Spleen (tissue), 11 donors: ENCODE measurements at regions not wholly inside any gene's neighbourhood (a gene's known extent, or its start where the extent isn't known, plus 50 kb on each side); places are given as distances from the start of the nearest gene placed in this dataset.

ENCODE experiments used
- DNase-seq: peaks from one replicate; pipeline ENCODE4 v3.0.0-alpha.2; 2020
- H3K27ac ChIP-seq, 8 donors: fragments of 200-600 bp; sonication (generic) in 7 of 8; 1 replicate in 4 of 8; 2 replicates in 4 of 8; pipeline versions ENCODE4 v1.5.0 to v1.8.0; 2016 to 2021; ENCODE audit warnings: inconsistent platforms in 4 of 8, mild to moderate bottlenecking in 4 of 8, moderate library complexity in 1 of 8
- H3K27me3 ChIP-seq, 7 donors: fragments of 200-600 bp; sonication (generic) in 6 of 7; replicated peaks in 1 of 7; 1 replicate in 4 of 7; 2 replicates in 3 of 7; pipeline versions ENCODE4 v1.5.0 to v1.8.0; 2016 to 2021; ENCODE audit warnings: inconsistent platforms in 3 of 7, mild to moderate bottlenecking in 1 of 7
- H3K36me3 ChIP-seq, 6 donors: fragments of 200-600 bp; sonication (generic) in 5 of 6; 1 replicate in 4 of 6; 2 replicates in 2 of 6; pipeline versions ENCODE4 v1.5.0 to v1.8.0; 2016 to 2021; ENCODE audit warnings: inconsistent platforms in 2 of 6
- H3K4me1 ChIP-seq, 6 donors: fragments of 200-600 bp; sonication (generic) in 5 of 6; 1 replicate in 3 of 6; 2 replicates in 3 of 6; pipeline versions ENCODE4 v1.5.0 to v1.8.0; 2016 to 2021; ENCODE audit warnings: inconsistent platforms in 3 of 6
- H3K4me3 ChIP-seq, 8 donors: fragments of 200-600 bp; sonication (generic) in 7 of 8; 1 replicate in 4 of 8; 2 replicates in 4 of 8; pipeline versions ENCODE4 v1.5.0 to v1.8.0; 2016 to 2021; ENCODE audit warnings: inconsistent platforms in 4 of 8, mild to moderate bottlenecking in 4 of 8, moderate library complexity in 2 of 8
- H3K9me3 ChIP-seq, 8 donors: fragments of 200-600 bp; sonication (generic) in 7 of 8; 1 replicate in 4 of 8; 2 replicates in 4 of 8; pipeline versions ENCODE4 v1.5.0 to v1.8.0; 2016 to 2021; ENCODE audit warnings: inconsistent platforms in 4 of 8
- POLR2A ChIP-seq, 3 donors: fragments of 450-650 bp; IDR thresholded peaks; one replicate each; pipeline ENCODE4 v1.5.1; 2017; ENCODE audit warnings: antibody characterized with exemption in 3 of 3, mild to moderate bottlenecking in 1 of 3
- POLR2AphosphoS5 ChIP-seq, 3 donors: sonication (generic); formaldehyde crosslinking; IDR thresholded peaks; one replicate each; pipeline ENCODE4 v1.5.1; 2017; ENCODE audit warnings: antibody characterized with exemption in 3 of 3
- WGBS, 5 donors: extraction: QIAGEN DNeasy Blood & Tissue Kit in 3 of 5; methylation state at CpG; one replicate each; pipeline versions ENCODE4 v1.1.5 to v1.1.7; 2013 to 2018; 5-methylcytosine and 5-hydroxymethylcytosine counted together
- intact Hi-C: fragments of 100-400 bp; cut with DNase I; formaldehyde crosslinking; loops from one replicate; pipeline ENCODE4 v1.15.0; 2023; ENCODE audit warnings: low total_unique reads
- TF ChIP-seq, protein P1 (sequence below), 11 experiments: fragments of 200-600 bp in 7 of 11; fragments of 450-650 bp in 4 of 11; sonication (generic) in 4 of 11; IDR thresholded peaks in 8 of 11; conservative IDR thresholded peaks in 3 of 11; 1 replicate in 7 of 11; 2 replicates in 4 of 11; pipeline versions ENCODE4 v1.4.0 to v1.8.0; 2016 to 2021; ENCODE audit warnings: antibody characterized with exemption in 11 of 11, inconsistent platforms in 4 of 11, mild to moderate bottlenecking in 1 of 11
- donor health status: healthy with polysubstance abuse.
- donor health status: DM: no; HTN: no; CAD: no; lungs with moderate emphysema.
- donor health status: DM: no; HTN: no; CAD: no.
- donor health status: Bipolar disorder and iron deficiency.
- donor health status: healthy.
- donor health status: DM: no; HTN: no; CAD: no.
- donor health status: DM: yes; HTN: yes; CAD: no.

DNA sequence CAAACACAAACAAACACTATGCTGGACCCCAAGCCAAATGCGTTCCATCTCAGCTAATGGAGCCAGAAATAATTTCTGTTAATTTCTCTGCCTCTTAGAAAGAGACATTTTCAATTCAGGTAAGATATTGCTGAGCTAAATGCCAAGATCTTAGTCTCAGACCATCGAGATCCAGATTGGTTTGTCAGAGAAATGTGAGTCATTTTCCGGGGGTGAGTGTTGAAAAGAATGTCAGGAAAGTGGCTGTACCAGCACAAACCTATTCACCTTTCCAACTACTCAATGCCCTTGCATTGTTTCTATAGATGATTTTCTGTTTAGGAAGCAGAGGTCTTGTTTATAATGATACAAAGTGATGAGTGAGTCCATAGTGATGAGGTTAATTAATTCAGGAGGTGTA lies 266.8 kb upstream of the TSHZ3 start:
- 74 to 84% (median 78%) methylated on average over 3 of the region's 3 CpGs for WGBS, 5 donors
- H3K27ac ChIP-seq: no peak overlapping the region
- no peaks in the 10 kb centered on the region for H3K27me3 ChIP-seq
- peaks cover 0 to 11% (median 0%) of the 10 kb centered on the region in 8 donors for H3K9me3 ChIP-seq
- no peak overlapping the region for H3K4me3 ChIP-seq
- intact Hi-C loops: no loop called here
- no peak for DNase-seq
- no peaks in the 10 kb centered on the region for H3K36me3 ChIP-seq
- TF ChIP-seq POLR2A (IDR thresholded peaks at IDR 0.05): no peak
- no peaks in the 10 kb centered on the region for H3K4me1 ChIP-seq

DNA sequence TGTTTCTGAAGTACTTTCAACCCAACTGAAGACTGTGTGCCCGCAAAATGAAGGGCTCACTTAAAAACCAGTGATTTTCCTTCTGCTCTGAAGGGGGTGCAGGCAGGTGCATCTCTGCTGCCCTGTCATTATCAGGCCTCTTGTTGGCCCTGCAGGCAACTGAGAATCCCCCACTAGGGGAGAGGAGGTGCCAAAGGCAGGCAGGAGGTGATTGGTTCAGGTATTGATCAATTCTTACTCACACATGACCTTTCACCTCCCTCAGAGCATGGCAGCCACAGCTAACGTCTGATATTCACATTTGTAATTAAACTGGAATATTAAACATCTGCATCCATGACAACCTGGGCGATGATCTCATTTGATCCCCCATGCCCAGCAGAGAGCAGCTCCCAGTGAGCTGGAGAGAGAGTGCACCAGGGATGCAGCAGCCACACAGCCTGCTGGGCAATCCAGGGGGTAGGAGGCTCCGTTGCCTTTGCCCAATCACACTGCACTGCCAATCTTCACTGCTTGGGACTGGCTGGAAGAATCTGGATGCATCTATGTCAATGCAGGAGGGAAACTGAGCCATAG lies 267.9 kb upstream of the TSHZ3 start:
- Histone ChIP-seq H3K9me3 (peaks cover 0 to 18% (median 3%) of the 10 kb centered on the region in 8 donors), H3K36me3 (no peaks in the 10 kb centered on the region), H3K27me3 (no peaks in the 10 kb centered on the region), H3K27ac (no peak overlapping the region), H3K4me1 (no peaks in the 10 kb centered on the region), H3K4me3 (no peak overlapping the region)
- intact Hi-C loops: no loop called here
- TF ChIP-seq POLR2AphosphoS5 (IDR thresholded peaks at IDR 0.05) (no peak), POLR2A (IDR thresholded peaks at IDR 0.05) (no peak)
- TF ChIP-seq, protein P1, sequence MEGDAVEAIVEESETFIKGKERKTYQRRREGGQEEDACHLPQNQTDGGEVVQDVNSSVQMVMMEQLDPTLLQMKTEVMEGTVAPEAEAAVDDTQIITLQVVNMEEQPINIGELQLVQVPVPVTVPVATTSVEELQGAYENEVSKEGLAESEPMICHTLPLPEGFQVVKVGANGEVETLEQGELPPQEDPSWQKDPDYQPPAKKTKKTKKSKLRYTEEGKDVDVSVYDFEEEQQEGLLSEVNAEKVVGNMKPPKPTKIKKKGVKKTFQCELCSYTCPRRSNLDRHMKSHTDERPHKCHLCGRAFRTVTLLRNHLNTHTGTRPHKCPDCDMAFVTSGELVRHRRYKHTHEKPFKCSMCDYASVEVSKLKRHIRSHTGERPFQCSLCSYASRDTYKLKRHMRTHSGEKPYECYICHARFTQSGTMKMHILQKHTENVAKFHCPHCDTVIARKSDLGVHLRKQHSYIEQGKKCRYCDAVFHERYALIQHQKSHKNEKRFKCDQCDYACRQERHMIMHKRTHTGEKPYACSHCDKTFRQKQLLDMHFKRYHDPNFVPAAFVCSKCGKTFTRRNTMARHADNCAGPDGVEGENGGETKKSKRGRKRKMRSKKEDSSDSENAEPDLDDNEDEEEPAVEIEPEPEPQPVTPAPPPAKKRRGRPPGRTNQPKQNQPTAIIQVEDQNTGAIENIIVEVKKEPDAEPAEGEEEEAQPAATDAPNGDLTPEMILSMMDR (IDR thresholded peaks at IDR 0.05 in 8 of 11, conservative IDR thresholded peaks at IDR 0.05 in 3 of 11): no peak
- 75 to 84% (median 81%) methylated on average over 4 of the region's 4 CpGs for WGBS, 5 donors
- DNase-seq: no peak

DNA sequence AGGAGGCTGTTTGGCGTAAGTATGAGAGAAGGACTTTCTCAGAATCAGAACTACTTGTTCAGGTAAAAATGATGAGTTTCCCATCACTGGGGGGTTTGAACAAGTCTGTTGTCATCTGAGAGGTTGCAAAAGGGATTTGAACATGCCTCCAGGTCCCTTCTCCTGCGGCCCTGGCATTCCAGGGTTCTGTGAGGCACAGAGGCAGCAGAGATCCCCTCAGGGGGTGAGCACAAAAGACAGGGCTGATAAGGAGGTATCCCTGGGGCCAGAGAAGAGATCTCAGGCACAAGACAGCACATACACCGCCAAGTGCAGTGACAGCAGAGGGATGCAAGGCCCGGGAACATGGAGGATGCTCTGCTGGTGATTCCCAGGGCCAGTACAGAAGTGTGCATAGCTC lies 275.8 kb upstream of the TSHZ3 start:
- WGBS, 5 donors: 67 to 84% (median 76%) methylated on average over 3 to 4 of the region's 4 CpGs
- TF ChIP-seq POLR2AphosphoS5 (IDR thresholded peaks at IDR 0.05) (no peak), POLR2A (IDR thresholded peaks at IDR 0.05) (no peak)
- TF ChIP-seq, protein P1 (IDR thresholded peaks at IDR 0.05 in 8 of 11, conservative IDR thresholded peaks at IDR 0.05 in 3 of 11): no peak
- H3K27me3 ChIP-seq: no peaks in the 10 kb centered on the region

DNA sequence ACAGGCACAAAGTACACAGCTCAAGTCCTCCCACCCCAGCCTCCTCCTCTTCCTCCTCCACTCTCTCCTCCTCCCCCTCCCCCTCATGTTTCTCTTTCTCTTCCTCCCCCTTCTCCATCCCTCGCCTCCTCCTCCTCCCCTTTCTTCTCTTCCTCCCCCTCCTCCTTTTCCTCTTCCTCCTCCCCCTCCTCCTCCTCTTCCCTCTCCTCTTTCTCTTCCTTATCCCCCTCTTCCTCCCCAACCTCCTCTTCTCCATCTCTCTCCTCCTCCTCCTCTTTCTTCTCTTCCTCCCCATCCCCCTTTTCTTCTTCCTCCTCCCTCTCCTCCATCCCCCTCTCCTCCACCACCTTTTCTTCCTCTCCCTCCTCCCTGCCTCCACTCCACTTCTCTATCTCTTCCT lies 276.3 kb upstream of the TSHZ3 start:
- no peak overlapping the region for H3K4me3 ChIP-seq
- DNase-seq: no peak
- H3K9me3 ChIP-seq: peaks cover 0 to 18% (median 3%) of the 10 kb centered on the region in 8 donors
- TF ChIP-seq POLR2A (IDR thresholded peaks at IDR 0.05) (no peak), POLR2AphosphoS5 (IDR thresholded peaks at IDR 0.05) (no peak)
- TF ChIP-seq, protein P1 (IDR thresholded peaks at IDR 0.05 in 8 of 11, conservative IDR thresholded peaks at IDR 0.05 in 3 of 11): no peak
- H3K36me3 ChIP-seq: no peaks in the 10 kb centered on the region
- intact Hi-C loops: no loop called here
- no peak overlapping the region for H3K27ac ChIP-seq
- H3K4me1 ChIP-seq: no peaks in the 10 kb centered on the region
- 57 to 90% (median 74%) methylated on average over 1 of the region's 1 CpG for WGBS, 5 donors
- H3K27me3 ChIP-seq: no peaks in the 10 kb centered on the region

More for the DNA sequence above, 275.8 kb upstream of the TSHZ3 start:
- no peak for DNase-seq
- H3K36me3 ChIP-seq: no peaks in the 10 kb centered on the region
- no peak overlapping the region for H3K27ac ChIP-seq
- no peaks in the 10 kb centered on the region for H3K4me1 ChIP-seq
- no peak overlapping the region for H3K4me3 ChIP-seq
- intact Hi-C loops: no loop called here
- H3K9me3 ChIP-seq: peaks cover 0 to 18% (median 3%) of the 10 kb centered on the region in 8 donors

DNA sequence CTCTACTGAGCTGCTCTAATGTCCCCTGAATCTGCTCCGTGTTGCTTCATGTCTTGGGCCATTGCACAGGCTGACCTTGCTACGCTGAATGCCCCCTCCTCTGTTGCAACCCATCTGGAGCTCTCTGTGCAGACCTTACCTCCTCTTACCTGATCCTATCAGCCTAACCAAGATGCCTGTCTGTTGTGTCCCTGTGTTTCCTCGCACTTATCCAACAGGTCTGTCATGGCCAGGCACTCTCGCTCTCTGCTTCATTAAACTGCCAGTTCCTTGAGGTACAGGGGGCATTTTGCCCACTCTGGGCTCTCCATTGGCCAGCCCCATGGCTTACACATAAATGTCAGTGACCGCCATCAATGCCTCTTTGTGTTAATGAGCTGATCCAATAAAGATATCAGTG lies 277.7 kb upstream of the TSHZ3 start:
- Histone ChIP-seq H3K9me3 (peaks cover 0 to 7% (median 0%) of the 10 kb centered on the region in 8 donors), H3K27me3 (no peaks in the 10 kb centered on the region), H3K4me1 (no peaks in the 10 kb centered on the region), H3K36me3 (no peaks in the 10 kb centered on the region), H3K4me3 (no peak overlapping the region), H3K27ac (no peak overlapping the region)
- DNase-seq: no peak
- intact Hi-C loops: no loop called here
- 82 to 92% (median 84%) methylated on average over 5 of the region's 5 CpGs for WGBS, 5 donors
- TF ChIP-seq, protein P1 (IDR thresholded peaks at IDR 0.05 in 8 of 11, conservative IDR thresholded peaks at IDR 0.05 in 3 of 11): no peak
- no peak for TF ChIP-seq POLR2A (IDR thresholded peaks at IDR 0.05)
- no peak for TF ChIP-seq POLR2AphosphoS5 (IDR thresholded peaks at IDR 0.05)
